ENCODE measurements at regions not wholly inside any gene's neighbourhood (a gene's known extent, or its start where the extent isn't known, plus 50 kb on each side); places are given as distances from the start of the nearest gene placed in this dataset.

- H3K27ac ChIP-seq = no peak overlapping the region
- no peaks in the 10 kb centered on the region for H3K36me3 ChIP-seq
- no peak overlapping the region for H3K4me3 ChIP-seq
- no peak for TF ChIP-seq CTCF (IDR thresholded peaks at IDR 0.05)
- no peak for TF ChIP-seq EP300 (IDR thresholded peaks at IDR 0.05)
- TF ChIP-seq POLR2A (IDR thresholded peaks at IDR 0.05) = no peak
- DNase-seq = no peak
- intact Hi-C loops (cut with DNase I) = no loop called here
- no peaks in the 10 kb centered on the region for H3K4me1 ChIP-seq (ENCODE audit: insufficient read depth)
- no peaks in the 10 kb centered on the region for H3K27me3 ChIP-seq
- WGBS, 3 donors = 19 to 26% (median 22%) methylated on average over 1 of the region's 1 CpG
- H3K9me3 ChIP-seq = no peaks in the 10 kb centered on the region
Measured at GRCh38 chr7:56188823-56189346, 72.7 kb upstream of the NUPR2 start.

- H3K27me3 ChIP-seq = no peaks in the 10 kb centered on the region
- H3K9me3 ChIP-seq = no peaks in the 10 kb centered on the region
- H3K36me3 ChIP-seq = no peaks in the 10 kb centered on the region
- TF ChIP-seq POLR2A (IDR thresholded peaks at IDR 0.05) (no peak), EP300 (IDR thresholded peaks at IDR 0.05) (no peak), CTCF (IDR thresholded peaks at IDR 0.05) (no peak)
- H3K27ac ChIP-seq = no peak overlapping the region
- H3K4me3 ChIP-seq = no peak overlapping the region
- intact Hi-C loops (cut with DNase I) = no loop called here
- 15 to 33% (median 20%) methylated on average over 1 of the region's 1 CpG for WGBS, 3 donors
- H3K4me1 ChIP-seq (ENCODE audit: insufficient read depth) = no peaks in the 10 kb centered on the region
- no peak for DNase-seq
Measured at GRCh38 chr7:56188376-56188775, 72.2 kb upstream of the NUPR2 start.

GRCh38 chr7:56181010-56181409, 64.8 kb upstream of the NUPR2 start:
- no peak overlapping the region for H3K4me3 ChIP-seq
- H3K27me3 ChIP-seq = no peaks in the 10 kb centered on the region
- DNase-seq = no peak
- TF ChIP-seq EP300 (IDR thresholded peaks at IDR 0.05) = no peak
- TF ChIP-seq CTCF (IDR thresholded peaks at IDR 0.05) = no peak
- TF ChIP-seq POLR2A (IDR thresholded peaks at IDR 0.05) = no peak
- H3K4me1 ChIP-seq (ENCODE audit: insufficient read depth) = no peaks in the 10 kb centered on the region
- no peaks in the 10 kb centered on the region for H3K9me3 ChIP-seq
- H3K27ac ChIP-seq = no peak overlapping the region
- WGBS, 3 donors = 66 to 84% (median 74%) methylated on average over 2 of the region's 2 CpGs
- intact Hi-C loops (cut with DNase I) = no loop called here
- H3K36me3 ChIP-seq = no peaks in the 10 kb centered on the region

GRCh38 chr7:56175771-56176170, 59.6 kb upstream of the NUPR2 start:
- intact Hi-C loops (cut with DNase I) = no loop called here
- no peaks in the 10 kb centered on the region for H3K9me3 ChIP-seq
- no peaks in the 10 kb centered on the region for H3K36me3 ChIP-seq
- no peak overlapping the region for H3K27ac ChIP-seq
- TF ChIP-seq POLR2A (IDR thresholded peaks at IDR 0.05) = no peak
- TF ChIP-seq CTCF (IDR thresholded peaks at IDR 0.05) = no peak
- TF ChIP-seq EP300 (IDR thresholded peaks at IDR 0.05) = no peak
- 18 to 44% (median 19%) methylated on average over 13 of the region's 13 CpGs for WGBS, 3 donors
- no peaks in the 10 kb centered on the region for H3K4me1 ChIP-seq (ENCODE audit: insufficient read depth)
- no peak for DNase-seq
- H3K4me3 ChIP-seq = peak overlapping the region; percentile 34
- H3K27me3 ChIP-seq = no peaks in the 10 kb centered on the region
